ENCODE measurements at regions not wholly inside any gene's neighbourhood (a gene's known extent, or its start where the extent isn't known, plus 50 kb on each side); places are given as distances from the start of the nearest gene placed in this dataset.

DNA sequence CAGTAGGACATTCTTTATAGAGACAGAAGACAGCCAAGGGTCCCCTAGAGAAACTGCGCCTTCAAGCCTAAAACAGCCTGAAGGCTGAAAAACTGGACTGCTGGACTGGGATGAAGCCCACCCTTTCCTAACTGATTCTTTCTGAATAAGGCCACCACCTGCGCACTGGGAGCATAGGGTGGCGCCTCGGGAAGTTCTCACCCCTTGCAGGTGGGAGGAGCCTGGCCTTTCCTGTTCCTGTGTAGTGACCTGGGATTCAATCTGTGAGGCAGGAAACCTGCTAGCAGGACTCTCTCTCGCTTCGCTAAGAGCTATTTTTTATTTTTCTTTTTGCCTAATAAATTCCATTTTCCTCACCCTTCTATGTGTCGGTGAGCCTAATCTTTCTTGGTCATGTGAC lies 61.8 kb upstream of the KLHL13 start:
- DNase-seq, result no peak
- Histone ChIP-seq H3K4me3 (no peak overlapping the region), H3K27me3 (no peaks in the 10 kb centered on the region), H3K27ac (no peak overlapping the region), H3K9me3 (no peaks in the 10 kb centered on the region), H3K36me3 (no peaks in the 10 kb centered on the region), H3K4me1 (no peaks in the 10 kb centered on the region)
- intact Hi-C loops (cut with DNase I), result no loop called here
- 60% methylated on average over 2 of the region's 7 CpGs for whole genome bisulfite sequencing (ENCODE audit: insufficient coverage, low coverage, low lambda C conversion rate, missing lambda C conversion rate)
- TF ChIP-seq, protein P1, sequence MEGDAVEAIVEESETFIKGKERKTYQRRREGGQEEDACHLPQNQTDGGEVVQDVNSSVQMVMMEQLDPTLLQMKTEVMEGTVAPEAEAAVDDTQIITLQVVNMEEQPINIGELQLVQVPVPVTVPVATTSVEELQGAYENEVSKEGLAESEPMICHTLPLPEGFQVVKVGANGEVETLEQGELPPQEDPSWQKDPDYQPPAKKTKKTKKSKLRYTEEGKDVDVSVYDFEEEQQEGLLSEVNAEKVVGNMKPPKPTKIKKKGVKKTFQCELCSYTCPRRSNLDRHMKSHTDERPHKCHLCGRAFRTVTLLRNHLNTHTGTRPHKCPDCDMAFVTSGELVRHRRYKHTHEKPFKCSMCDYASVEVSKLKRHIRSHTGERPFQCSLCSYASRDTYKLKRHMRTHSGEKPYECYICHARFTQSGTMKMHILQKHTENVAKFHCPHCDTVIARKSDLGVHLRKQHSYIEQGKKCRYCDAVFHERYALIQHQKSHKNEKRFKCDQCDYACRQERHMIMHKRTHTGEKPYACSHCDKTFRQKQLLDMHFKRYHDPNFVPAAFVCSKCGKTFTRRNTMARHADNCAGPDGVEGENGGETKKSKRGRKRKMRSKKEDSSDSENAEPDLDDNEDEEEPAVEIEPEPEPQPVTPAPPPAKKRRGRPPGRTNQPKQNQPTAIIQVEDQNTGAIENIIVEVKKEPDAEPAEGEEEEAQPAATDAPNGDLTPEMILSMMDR (IDR thresholded peaks at IDR 0.05), result no peak
- no peak for TF ChIP-seq POLR2A (IDR thresholded peaks at IDR 0.05)
- no peak for ATAC-seq

DNA sequence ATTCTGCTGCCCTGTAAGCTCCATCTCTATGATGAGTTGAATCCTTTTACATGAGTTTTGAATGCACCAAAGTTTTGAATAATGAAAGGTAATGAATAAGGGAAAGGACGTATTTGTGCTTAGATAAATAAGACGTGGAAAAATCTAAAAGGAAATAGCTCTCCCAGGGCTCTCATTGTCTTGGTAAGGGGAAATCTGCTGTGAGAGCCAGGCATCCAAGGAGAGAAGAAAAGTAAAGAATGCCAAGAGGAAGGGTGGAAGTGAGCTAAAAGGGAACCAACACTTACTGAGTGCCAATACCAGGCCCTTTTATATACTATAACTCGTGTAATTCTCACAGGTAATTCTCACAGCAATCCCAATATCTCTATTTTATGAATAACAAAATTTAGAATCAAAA lies 62.6 kb upstream of the KLHL13 start:
- ATAC-seq, result no peak
- H3K9me3 ChIP-seq, result no peaks in the 10 kb centered on the region
- no peaks in the 10 kb centered on the region for H3K27me3 ChIP-seq
- intact Hi-C loops (cut with DNase I), result no loop called here
- H3K27ac ChIP-seq, result no peak overlapping the region
- DNase-seq, result no peak
- no peak overlapping the region for H3K4me3 ChIP-seq
- no peaks in the 10 kb centered on the region for H3K4me1 ChIP-seq
- WGBS (ENCODE audit: insufficient coverage, low coverage, low lambda C conversion rate, missing lambda C conversion rate), result 54% methylated on average over 3 of the region's 3 CpGs
- no peaks in the 10 kb centered on the region for H3K36me3 ChIP-seq
- TF ChIP-seq, protein P1 (IDR thresholded peaks at IDR 0.05), result no peak
- TF ChIP-seq POLR2A (IDR thresholded peaks at IDR 0.05), result no peak

DNA sequence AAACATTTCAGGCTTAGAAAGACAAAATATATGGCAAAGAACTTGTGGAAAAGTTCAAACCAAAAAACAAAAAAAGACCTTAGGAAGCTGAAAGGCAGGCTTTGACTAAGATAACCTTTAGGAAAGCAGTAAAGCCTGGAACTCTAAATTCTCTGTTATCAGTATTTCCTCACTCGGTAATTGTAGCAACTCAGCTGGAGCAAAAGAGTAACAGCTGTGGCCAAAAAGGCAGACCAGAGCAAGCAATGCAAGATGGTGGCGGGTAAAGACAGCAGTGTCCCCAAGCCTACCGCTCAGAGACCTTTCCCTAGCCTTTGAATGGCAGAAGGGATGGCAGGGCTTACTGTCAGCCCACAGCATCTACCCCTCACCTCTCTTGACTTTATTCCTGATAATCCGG lies 63.1 kb upstream of the KLHL13 start:
- DNase-seq (no peak), ATAC-seq (no peak)
- Histone ChIP-seq H3K9me3 (no peaks in the 10 kb centered on the region), H3K36me3 (no peaks in the 10 kb centered on the region), H3K27ac (no peak overlapping the region), H3K4me3 (no peak overlapping the region), H3K4me1 (no peaks in the 10 kb centered on the region), H3K27me3 (no peaks in the 10 kb centered on the region)
- intact Hi-C loops (cut with DNase I), result no loop called here
- 58% methylated on average over 4 of the region's 4 CpGs for WGBS (ENCODE audit: insufficient coverage, low coverage, low lambda C conversion rate, missing lambda C conversion rate)
- TF ChIP-seq POLR2A (IDR thresholded peaks at IDR 0.05), result no peak
- TF ChIP-seq, protein P1 (IDR thresholded peaks at IDR 0.05), result no peak

DNA sequence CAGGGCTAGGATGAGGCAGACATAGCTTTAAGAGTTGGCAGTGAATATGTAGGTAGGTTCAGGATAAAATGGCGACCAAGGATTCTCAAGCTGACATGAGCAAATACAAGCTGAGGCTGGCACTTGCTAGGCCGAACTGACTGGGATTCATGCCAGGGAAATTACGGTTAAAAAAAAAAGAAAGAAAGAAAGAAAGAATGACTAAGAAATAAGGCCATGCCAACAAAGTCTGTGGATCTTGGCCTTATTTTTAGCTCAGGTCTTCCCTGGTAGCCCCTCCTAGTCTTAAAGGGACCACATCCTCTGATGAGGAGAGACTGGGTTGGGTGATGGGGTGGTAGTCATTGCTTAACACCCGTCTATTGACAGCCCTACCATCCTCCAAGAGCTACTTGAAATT lies 64.4 kb upstream of the KLHL13 start:
- no peaks in the 10 kb centered on the region for H3K4me1 ChIP-seq
- no peaks in the 10 kb centered on the region for H3K36me3 ChIP-seq
- H3K4me3 ChIP-seq, result no peak overlapping the region
- H3K9me3 ChIP-seq, result no peaks in the 10 kb centered on the region
- H3K27me3 ChIP-seq, result no peaks in the 10 kb centered on the region
- WGBS (ENCODE audit: insufficient coverage, low coverage, low lambda C conversion rate, missing lambda C conversion rate), result 44% methylated on average over 4 of the region's 4 CpGs
- intact Hi-C loops (cut with DNase I), result no loop called here
- TF ChIP-seq, protein P1 (IDR thresholded peaks at IDR 0.05), result no peak
- no peak for TF ChIP-seq POLR2A (IDR thresholded peaks at IDR 0.05)
- DNase-seq, result no peak
- ATAC-seq, result no peak
- H3K27ac ChIP-seq, result no peak overlapping the region

DNA sequence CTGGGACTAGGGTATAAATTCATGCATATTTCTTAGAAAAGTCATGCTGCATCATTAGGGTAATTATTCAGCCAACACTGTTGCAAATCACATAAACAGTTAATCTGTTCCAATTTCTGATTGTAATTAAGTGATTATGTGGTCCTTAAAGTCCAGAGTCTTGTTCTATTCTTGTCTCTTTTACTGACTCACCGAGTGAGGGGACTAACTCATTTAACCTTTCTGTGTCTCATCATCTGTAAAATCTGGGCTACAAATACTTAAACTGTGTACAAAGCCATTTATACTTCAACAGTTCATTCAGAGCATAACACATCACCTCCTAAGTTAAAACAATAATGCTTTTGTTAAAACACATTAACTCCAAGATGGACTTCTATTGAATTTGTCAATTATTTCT lies 65.4 kb upstream of the KLHL13 start:
- 15% methylated on average over 1 of the region's 1 CpG for WGBS (ENCODE audit: insufficient coverage, low coverage, low lambda C conversion rate, missing lambda C conversion rate)
- Histone ChIP-seq H3K4me3 (no peak overlapping the region), H3K27ac (no peak overlapping the region), H3K27me3 (no peaks in the 10 kb centered on the region), H3K9me3 (no peaks in the 10 kb centered on the region), H3K4me1 (no peaks in the 10 kb centered on the region), H3K36me3 (no peaks in the 10 kb centered on the region)
- TF ChIP-seq, protein P1 (IDR thresholded peaks at IDR 0.05), result no peak
- TF ChIP-seq POLR2A (IDR thresholded peaks at IDR 0.05), result no peak
- ATAC-seq (no peak), DNase-seq (no peak)
- intact Hi-C loops (cut with DNase I), result no loop called here

Measured in right lobe of liver (tissue), 6 donors.